Type B pancreatic cell (in vitro differentiated cells): ENCODE measurements at regions not wholly inside any gene's neighbourhood (a gene's known extent, or its start where the extent isn't known, plus 50 kb on each side); places are given as distances from the start of the nearest gene placed in this dataset.

ENCODE experiments used
- DNase-seq: peaks from one replicate; pipeline ENCODE4 v3.0.0; 2021; ENCODE audit warnings: mixed read lengths; ENCODE audit not compliant: unreplicated experiment; ENCODE audit errors: extremely low spot score
- H3K27ac Mint-ChIP-seq: 2 replicates; pipeline ENCODE4 v1.8.0; 2021; ENCODE audit warnings: mild to moderate bottlenecking, mixed read lengths
- H3K27me3 Mint-ChIP-seq: 2 replicates; pipeline ENCODE4 v1.8.0; 2021; ENCODE audit warnings: mixed read lengths
- H3K36me3 Mint-ChIP-seq: 2 replicates; pipeline ENCODE4 v1.8.0; 2021; ENCODE audit warnings: mixed read lengths
- H3K4me1 Mint-ChIP-seq: one replicate; pipeline ENCODE4 v1.8.0; 2021; ENCODE audit warnings: mixed read lengths; ENCODE audit not compliant: unreplicated experiment
- H3K4me3 Mint-ChIP-seq: 2 replicates; pipeline ENCODE4 v1.8.0; 2021; ENCODE audit warnings: mild to moderate bottlenecking, mixed read lengths
- H3K9me3 Mint-ChIP-seq: 2 replicates; pipeline ENCODE4 v1.8.0; 2021; ENCODE audit warnings: mixed read lengths
- TF ChIP-seq, protein P1 (sequence below): fragments of 200-600 bp; sonication (generic); conservative IDR thresholded peaks from 2 replicates; pipeline ENCODE4 v1.5.0; 2021; ENCODE audit warnings: antibody characterized with exemption, mild to moderate bottlenecking

DNA sequence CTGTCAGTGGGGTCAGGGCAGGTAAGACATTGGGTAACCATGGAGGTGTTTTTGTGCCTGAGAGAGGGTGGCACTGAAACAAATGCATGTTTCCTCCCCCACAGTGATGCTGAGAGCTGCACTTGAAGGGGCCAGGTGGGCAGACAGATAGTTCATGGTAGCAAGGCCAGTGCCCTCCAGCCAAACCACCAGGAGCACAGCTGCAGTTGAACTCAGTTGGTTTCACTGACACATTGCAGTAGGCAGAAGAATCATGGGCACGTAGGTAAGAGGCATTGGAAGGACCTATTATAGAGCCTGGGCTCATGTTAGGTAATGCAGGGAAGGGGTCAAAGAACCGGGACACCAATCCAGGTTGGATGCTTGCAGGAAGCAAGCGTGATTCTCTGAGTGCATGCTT, 93.2 kb upstream of the ARL4C start:
- no peak overlapping the region for H3K4me3 Mint-ChIP-seq
- no peaks in the 10 kb centered on the region for H3K36me3 Mint-ChIP-seq
- TF ChIP-seq, protein P1, sequence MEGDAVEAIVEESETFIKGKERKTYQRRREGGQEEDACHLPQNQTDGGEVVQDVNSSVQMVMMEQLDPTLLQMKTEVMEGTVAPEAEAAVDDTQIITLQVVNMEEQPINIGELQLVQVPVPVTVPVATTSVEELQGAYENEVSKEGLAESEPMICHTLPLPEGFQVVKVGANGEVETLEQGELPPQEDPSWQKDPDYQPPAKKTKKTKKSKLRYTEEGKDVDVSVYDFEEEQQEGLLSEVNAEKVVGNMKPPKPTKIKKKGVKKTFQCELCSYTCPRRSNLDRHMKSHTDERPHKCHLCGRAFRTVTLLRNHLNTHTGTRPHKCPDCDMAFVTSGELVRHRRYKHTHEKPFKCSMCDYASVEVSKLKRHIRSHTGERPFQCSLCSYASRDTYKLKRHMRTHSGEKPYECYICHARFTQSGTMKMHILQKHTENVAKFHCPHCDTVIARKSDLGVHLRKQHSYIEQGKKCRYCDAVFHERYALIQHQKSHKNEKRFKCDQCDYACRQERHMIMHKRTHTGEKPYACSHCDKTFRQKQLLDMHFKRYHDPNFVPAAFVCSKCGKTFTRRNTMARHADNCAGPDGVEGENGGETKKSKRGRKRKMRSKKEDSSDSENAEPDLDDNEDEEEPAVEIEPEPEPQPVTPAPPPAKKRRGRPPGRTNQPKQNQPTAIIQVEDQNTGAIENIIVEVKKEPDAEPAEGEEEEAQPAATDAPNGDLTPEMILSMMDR, result no peak
- H3K4me1 Mint-ChIP-seq, result peaks cover 19% of the 10 kb centered on the region
- no peaks in the 10 kb centered on the region for H3K9me3 Mint-ChIP-seq
- H3K27me3 Mint-ChIP-seq, result peaks cover 4% of the 10 kb centered on the region
- no peak for DNase-seq
- no peak overlapping the region for H3K27ac Mint-ChIP-seq

- Mint-ChIP-seq H3K4me3 (no peak overlapping the region), H3K9me3 (no peaks in the 10 kb centered on the region), H3K27ac (no peak overlapping the region), H3K27me3 (peaks cover 9% of the 10 kb centered on the region), H3K4me1 (peaks cover 24% of the 10 kb centered on the region), H3K36me3 (no peaks in the 10 kb centered on the region)
- DNase-seq, result no peak
- TF ChIP-seq, protein P1, result no peak
Measured at GRCh38 chr2:234588054-234588430, 91.2 kb upstream of the ARL4C start.

DNA sequence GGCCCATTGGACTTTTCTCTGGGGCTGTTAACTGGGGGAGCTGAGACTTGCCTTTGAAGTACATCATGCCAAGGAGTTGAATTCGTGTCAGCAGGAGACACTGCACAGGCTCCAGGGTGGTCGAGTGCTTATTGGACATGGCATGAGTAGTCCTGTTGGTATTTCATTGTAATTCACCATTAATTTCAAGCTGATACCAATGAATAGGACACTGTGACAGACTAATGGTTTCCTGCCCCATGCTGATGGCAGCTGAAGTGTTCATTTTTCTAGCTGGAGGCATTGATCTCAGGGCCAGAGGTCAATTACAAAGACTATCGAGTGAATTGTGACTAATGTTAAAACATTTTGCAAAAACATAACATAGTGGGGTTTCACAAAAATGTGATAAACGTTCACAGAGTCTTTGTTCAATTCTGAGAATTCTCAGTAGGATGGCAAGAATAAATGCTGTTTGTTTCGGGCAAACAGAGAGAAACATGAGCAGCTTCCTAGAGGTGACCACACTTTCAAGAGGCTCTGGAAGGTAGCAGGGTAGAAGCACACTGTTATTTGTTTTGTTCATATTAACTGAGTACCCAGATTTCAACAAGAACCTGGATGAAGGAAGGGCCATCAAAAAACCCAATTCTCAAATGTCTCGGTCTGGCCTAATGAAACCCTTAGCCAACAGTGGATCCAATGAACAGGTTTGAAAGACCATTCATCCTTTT, 90.6 kb upstream of the ARL4C start:
- Mint-ChIP-seq H3K9me3 (no peaks in the 10 kb centered on the region), H3K27ac (no peak overlapping the region), H3K4me1 (peaks cover 24% of the 10 kb centered on the region), H3K36me3 (no peaks in the 10 kb centered on the region), H3K4me3 (peak overlapping the region; percentile 4), H3K27me3 (peaks cover 11% of the 10 kb centered on the region)
- TF ChIP-seq, protein P1, result no peak
- DNase-seq, result no peak

- peaks cover 29% of the 10 kb centered on the region for H3K27me3 Mint-ChIP-seq
- H3K36me3 Mint-ChIP-seq, result no peaks in the 10 kb centered on the region
- no peak overlapping the region for H3K27ac Mint-ChIP-seq
- TF ChIP-seq, protein P1, result no peak
- H3K9me3 Mint-ChIP-seq, result no peaks in the 10 kb centered on the region
- H3K4me1 Mint-ChIP-seq, result peaks cover 33% of the 10 kb centered on the region
- no peak overlapping the region for H3K4me3 Mint-ChIP-seq
- DNase-seq, result no peak
Measured at GRCh38 chr2:234583331-234583730, 86.5 kb upstream of the ARL4C start.

DNA sequence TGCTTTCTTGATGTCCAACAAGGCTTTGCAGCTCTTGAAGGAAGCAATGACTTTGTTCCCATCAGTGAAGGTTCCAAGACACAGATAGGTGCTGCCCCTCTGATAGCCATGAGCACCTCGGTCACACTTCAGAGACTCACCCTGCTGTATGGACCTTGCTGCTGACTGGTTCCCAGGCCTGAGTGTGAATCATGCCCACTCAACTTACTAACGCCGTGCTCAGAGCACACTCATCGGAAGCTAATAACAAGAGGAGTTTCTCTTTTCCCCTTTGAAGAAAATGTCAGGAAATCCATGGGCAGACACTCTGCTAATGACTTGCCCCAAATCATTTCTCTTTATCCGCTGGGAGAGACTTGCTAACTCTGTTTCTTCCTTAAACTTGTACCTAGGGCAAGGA, 83.8 kb upstream of the ARL4C start:
- DNase-seq, result no peak
- peaks cover 31% of the 10 kb centered on the region for H3K27me3 Mint-ChIP-seq
- H3K9me3 Mint-ChIP-seq, result no peaks in the 10 kb centered on the region
- peaks cover 24% of the 10 kb centered on the region for H3K4me1 Mint-ChIP-seq
- H3K36me3 Mint-ChIP-seq, result no peaks in the 10 kb centered on the region
- H3K4me3 Mint-ChIP-seq, result no peak overlapping the region
- H3K27ac Mint-ChIP-seq, result no peak overlapping the region
- TF ChIP-seq, protein P1, result no peak
